Chondrocyte (in vitro differentiated cells): ENCODE measurements at regions not wholly inside any gene's neighbourhood (a gene's known extent, or its start where the extent isn't known, plus 50 kb on each side); places are given as distances from the start of the nearest gene placed in this dataset.

Source experiments
- DNase-seq: peaks from one replicate; pipeline ENCODE4 v3.0.0; 2021; ENCODE audit warnings: mixed read lengths, low spot score
- H3K27ac Mint-ChIP-seq: one replicate; pipeline ENCODE4 v1.8.0; 2021; ENCODE audit warnings: mild to moderate bottlenecking, moderate library complexity, mixed read lengths; ENCODE audit not compliant: unreplicated experiment
- H3K27me3 Mint-ChIP-seq: 2 replicates; pipeline ENCODE4 v1.8.0; 2021; ENCODE audit warnings: low read depth, mixed read lengths
- H3K36me3 Mint-ChIP-seq: 2 replicates; pipeline ENCODE4 v1.8.0; 2021; ENCODE audit warnings: low read depth, mixed read lengths
- H3K4me1 Mint-ChIP-seq: 2 replicates; pipeline ENCODE4 v1.8.0; 2021; ENCODE audit warnings: low read depth, mild to moderate bottlenecking, mixed read lengths
- H3K4me3 Mint-ChIP-seq: one replicate; pipeline ENCODE4 v1.8.0; 2021; ENCODE audit warnings: mild to moderate bottlenecking, moderate library complexity, mixed read lengths; ENCODE audit not compliant: unreplicated experiment
- H3K9me3 Mint-ChIP-seq: 2 replicates; pipeline ENCODE4 v1.8.0; 2021; ENCODE audit warnings: low read depth, mixed read lengths
- TF ChIP-seq, protein P1 (sequence below): fragments of 200-600 bp; sonication (generic); IDR thresholded peaks from 2 replicates; pipeline ENCODE4 v1.5.0; 2021; ENCODE audit warnings: antibody characterized with exemption, mild to moderate bottlenecking, moderate library complexity

- TF ChIP-seq, protein P1, sequence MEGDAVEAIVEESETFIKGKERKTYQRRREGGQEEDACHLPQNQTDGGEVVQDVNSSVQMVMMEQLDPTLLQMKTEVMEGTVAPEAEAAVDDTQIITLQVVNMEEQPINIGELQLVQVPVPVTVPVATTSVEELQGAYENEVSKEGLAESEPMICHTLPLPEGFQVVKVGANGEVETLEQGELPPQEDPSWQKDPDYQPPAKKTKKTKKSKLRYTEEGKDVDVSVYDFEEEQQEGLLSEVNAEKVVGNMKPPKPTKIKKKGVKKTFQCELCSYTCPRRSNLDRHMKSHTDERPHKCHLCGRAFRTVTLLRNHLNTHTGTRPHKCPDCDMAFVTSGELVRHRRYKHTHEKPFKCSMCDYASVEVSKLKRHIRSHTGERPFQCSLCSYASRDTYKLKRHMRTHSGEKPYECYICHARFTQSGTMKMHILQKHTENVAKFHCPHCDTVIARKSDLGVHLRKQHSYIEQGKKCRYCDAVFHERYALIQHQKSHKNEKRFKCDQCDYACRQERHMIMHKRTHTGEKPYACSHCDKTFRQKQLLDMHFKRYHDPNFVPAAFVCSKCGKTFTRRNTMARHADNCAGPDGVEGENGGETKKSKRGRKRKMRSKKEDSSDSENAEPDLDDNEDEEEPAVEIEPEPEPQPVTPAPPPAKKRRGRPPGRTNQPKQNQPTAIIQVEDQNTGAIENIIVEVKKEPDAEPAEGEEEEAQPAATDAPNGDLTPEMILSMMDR = no peak
- Mint-ChIP-seq H3K36me3 (no peaks in the 10 kb centered on the region), H3K4me1 (no peaks in the 10 kb centered on the region), H3K27me3 (peaks cover 3% of the 10 kb centered on the region), H3K9me3 (no peaks in the 10 kb centered on the region), H3K4me3 (no peak overlapping the region), H3K27ac (no peak overlapping the region)
- no peak for DNase-seq
Measured at GRCh38 chr2:22929998-22930397, 455.0 kb upstream of the KLHL29 start.

DNA sequence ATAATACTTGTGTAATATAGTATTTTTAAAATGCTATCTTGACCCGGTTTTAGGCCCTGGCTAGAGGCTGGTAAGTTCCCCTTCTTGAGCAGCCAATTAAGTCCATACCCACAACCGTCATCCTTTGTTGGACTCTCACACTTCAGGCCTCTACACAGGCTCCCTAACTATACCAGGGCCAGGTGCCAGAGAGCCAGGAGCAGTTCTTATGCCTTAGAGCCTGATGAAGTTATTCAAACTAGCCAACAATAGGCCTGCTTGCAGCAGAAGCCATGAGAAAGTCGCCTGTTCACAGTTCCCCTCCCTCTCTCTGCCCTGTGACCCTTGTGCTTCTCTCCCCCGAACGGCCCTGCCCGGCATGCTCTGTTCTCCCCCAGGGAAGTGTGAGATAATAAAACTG lies 454.2 kb upstream of the KLHL29 start:
- Mint-ChIP-seq H3K9me3 (no peaks in the 10 kb centered on the region), H3K36me3 (no peaks in the 10 kb centered on the region)

GRCh38 chr2:22932288-22932687 lies 452.7 kb upstream of the KLHL29 start:
- no peak overlapping the region for H3K27ac Mint-ChIP-seq
- H3K4me1 Mint-ChIP-seq = no peaks in the 10 kb centered on the region
- H3K9me3 Mint-ChIP-seq = no peaks in the 10 kb centered on the region
- peaks cover 3% of the 10 kb centered on the region for H3K27me3 Mint-ChIP-seq
- no peak for DNase-seq
- H3K36me3 Mint-ChIP-seq = no peaks in the 10 kb centered on the region
- no peak overlapping the region for H3K4me3 Mint-ChIP-seq
- TF ChIP-seq, protein P1 = no peak

More for the DNA sequence above, 454.2 kb upstream of the KLHL29 start:
- no peaks in the 10 kb centered on the region for H3K4me1 Mint-ChIP-seq
- H3K27ac Mint-ChIP-seq = no peak overlapping the region
- no peak overlapping the region for H3K4me3 Mint-ChIP-seq
- TF ChIP-seq, protein P1 = no peak
- peaks cover 3% of the 10 kb centered on the region for H3K27me3 Mint-ChIP-seq
- no peak for DNase-seq

GRCh38 chr2:22934747-22935146 lies 450.2 kb upstream of the KLHL29 start:
- Mint-ChIP-seq H3K27ac (no peak overlapping the region), H3K4me1 (no peaks in the 10 kb centered on the region), H3K9me3 (no peaks in the 10 kb centered on the region), H3K4me3 (no peak overlapping the region), H3K36me3 (no peaks in the 10 kb centered on the region), H3K27me3 (peaks cover 3% of the 10 kb centered on the region)
- DNase-seq = no peak
- TF ChIP-seq, protein P1 = no peak

GRCh38 chr2:22942441-22942840 lies 442.5 kb upstream of the KLHL29 start:
- Mint-ChIP-seq H3K4me3 (no peak overlapping the region), H3K36me3 (no peaks in the 10 kb centered on the region), H3K4me1 (no peaks in the 10 kb centered on the region), H3K27me3 (peaks cover 2% of the 10 kb centered on the region), H3K27ac (no peak overlapping the region), H3K9me3 (no peaks in the 10 kb centered on the region)
- TF ChIP-seq, protein P1 = no peak
- no peak for DNase-seq
